ENCODE measurements at regions not wholly inside any gene's neighbourhood (a gene's known extent, or its start where the extent isn't known, plus 50 kb on each side); places are given as distances from the start of the nearest gene placed in this dataset.
"Not testable (repeated sequence)": the region's sequence is repeated elsewhere in the genome, so short reads cannot be mapped to it uniquely, and the experiment has no call there.

DNA sequence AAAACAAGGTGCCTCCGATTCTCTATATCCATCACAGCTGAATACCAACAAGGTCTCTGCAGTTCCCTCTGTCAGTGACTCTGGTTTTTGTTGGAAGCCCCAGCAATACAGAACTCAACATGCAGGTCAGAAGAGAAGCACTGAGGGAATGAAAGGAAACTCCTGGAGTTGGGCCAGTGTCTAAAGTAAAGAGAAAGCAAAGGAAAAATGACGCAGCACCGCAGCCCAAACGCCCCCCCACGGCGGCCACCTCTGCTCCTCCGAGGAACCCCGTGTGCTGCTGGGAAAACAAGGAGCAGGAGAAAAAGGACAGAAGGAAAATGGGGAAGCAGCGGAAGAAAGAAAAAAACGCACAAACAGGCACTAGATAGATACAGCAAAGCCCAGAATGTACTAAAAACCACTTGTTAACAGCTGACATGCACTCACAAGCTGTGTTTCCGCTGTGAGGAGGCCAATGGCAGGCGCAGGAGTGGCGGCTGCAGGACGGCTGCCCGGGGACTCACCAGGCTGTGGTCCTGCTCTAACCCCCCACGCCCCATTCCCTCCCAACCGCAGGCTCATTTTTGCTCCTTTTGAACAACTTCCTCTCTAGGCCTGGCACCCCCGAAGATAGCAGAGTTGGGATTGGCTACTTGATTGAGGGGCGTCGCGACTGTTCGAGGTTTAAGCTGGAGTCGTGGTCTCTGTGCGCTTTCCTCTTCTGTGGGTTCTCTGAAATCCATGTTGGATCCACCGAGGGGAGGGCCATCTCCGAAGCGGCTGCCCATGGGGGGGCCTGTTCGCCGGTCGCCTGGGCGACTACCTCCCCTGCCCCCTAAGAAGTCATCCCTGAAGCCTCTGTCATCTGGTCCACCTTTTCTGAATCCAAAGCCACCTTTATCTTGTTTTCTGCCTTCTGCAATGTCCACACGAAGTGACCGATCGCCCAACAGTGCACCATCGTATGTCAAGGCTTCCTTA is 204.8 kb downstream of the HIBADH start:
- not testable (repeated sequence) for H3K9me3 Mint-ChIP-seq, H3K4me3 Mint-ChIP-seq, H3K4me1 Mint-ChIP-seq, DNase-seq, H3K27ac Mint-ChIP-seq
- peaks cover 39% of the 10 kb centered on the region for H3K27me3 Mint-ChIP-seq
- ATAC-seq, result peak; percentile 64

DNA sequence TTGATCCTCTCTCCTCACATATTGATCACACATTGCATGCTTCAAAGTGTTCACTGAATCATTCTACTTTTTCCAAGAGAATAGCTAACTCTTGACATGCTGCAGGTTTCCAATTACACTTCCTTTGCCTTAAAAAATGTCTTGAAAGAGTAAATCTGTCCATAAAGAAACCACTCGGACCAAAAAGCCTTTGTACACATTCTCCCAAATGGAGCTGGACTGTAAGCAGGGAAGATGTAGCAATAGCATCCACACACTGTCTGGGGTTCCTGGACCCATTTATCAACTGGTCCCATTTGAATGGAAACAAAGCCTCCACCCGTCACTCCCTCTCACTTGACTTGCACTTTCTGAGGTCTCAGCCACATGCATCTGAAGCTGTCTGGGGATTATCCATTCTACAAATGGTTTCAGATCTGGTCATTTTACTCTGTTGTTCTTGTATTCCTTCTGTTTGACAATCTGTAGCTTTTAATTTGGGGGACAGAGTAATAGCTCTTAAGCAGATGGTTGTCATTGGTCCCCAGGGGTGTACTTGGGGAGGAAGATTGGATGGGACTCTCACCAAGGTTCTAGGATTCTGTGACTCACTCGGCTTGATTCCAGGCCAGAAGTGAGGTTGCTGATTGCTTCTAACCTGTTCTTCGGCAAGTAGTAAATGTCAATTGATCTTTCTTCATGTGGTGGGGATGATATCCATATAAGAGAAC is 203.5 kb downstream of the HIBADH start:
- DNase-seq (no peak), ATAC-seq (no peak)
- peaks cover 48% of the 10 kb centered on the region for H3K27me3 Mint-ChIP-seq
- H3K4me3 Mint-ChIP-seq, result no peak overlapping the region
- no peaks in the 10 kb centered on the region for H3K9me3 Mint-ChIP-seq
- no peaks in the 10 kb centered on the region for H3K4me1 Mint-ChIP-seq
- H3K27ac Mint-ChIP-seq, result no peak overlapping the region

DNA sequence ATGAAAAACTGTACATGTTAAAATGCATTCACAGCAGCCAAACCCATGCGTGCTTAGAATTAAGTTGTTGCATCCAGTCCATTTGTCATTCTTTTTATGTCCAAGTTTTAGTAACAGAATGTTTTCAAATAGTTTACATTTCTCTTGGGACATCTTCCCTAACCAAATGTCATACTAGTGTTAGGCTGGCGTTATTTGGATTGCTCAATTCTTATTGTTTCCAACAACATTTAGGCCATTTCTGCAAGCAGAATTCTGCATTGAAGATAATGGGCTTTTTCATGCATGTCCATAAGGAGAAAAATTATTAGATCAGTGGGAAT is 203.0 kb downstream of the HIBADH start:
- Mint-ChIP-seq H3K4me3 (no peak overlapping the region), H3K4me1 (no peaks in the 10 kb centered on the region), H3K9me3 (no peaks in the 10 kb centered on the region), H3K27me3 (peaks cover 48% of the 10 kb centered on the region), H3K27ac (no peak overlapping the region)
- no peak for DNase-seq
- no peak for ATAC-seq

GRCh38 chr7:27462575-27463270 is 200.0 kb downstream of the HIBADH start:
- Mint-ChIP-seq H3K9me3 (no peaks in the 10 kb centered on the region), H3K4me3 (no peak overlapping the region), H3K4me1 (no peaks in the 10 kb centered on the region), H3K27me3 (peaks cover 68% of the 10 kb centered on the region), H3K27ac (no peak overlapping the region)
- ATAC-seq (no peak), DNase-seq (no peak)

DNA sequence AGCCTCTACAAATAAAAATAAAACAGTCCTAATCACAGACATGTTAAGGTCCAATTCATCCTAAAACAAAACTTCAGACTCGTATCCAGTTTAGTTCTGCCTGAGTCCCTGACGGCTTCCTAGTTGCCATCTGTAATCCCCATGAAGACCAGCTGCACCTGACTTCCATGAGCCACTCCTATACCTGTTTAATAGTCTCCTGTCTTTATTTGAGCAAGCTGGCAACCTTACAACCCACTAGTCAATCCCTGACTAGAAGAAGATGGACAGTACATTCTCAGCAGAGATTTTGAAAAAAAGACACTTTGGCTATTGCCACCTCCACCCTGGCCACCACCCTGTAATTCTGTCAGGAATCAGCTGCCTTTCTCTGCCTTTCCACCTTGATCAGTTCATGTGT is 197.7 kb downstream of the HIBADH start:
- peaks cover 51% of the 10 kb centered on the region for H3K27me3 Mint-ChIP-seq
- no peaks in the 10 kb centered on the region for H3K9me3 Mint-ChIP-seq
- DNase-seq (no peak), ATAC-seq (no peak)
- H3K4me3 Mint-ChIP-seq, result no peak overlapping the region
- no peak overlapping the region for H3K27ac Mint-ChIP-seq
- H3K4me1 Mint-ChIP-seq, result no peaks in the 10 kb centered on the region

GRCh38 chr7:27466703-27467102 is 196.0 kb downstream of the HIBADH start:
- ATAC-seq, result no peak

GRCh38 chr7:27472043-27472442 is 190.6 kb downstream of the HIBADH start:
- no peak overlapping the region for H3K4me3 Mint-ChIP-seq
- DNase-seq (no peak), ATAC-seq (no peak)
- no peak overlapping the region for H3K27ac Mint-ChIP-seq
- H3K27me3 Mint-ChIP-seq, result peaks cover 6% of the 10 kb centered on the region
- no peaks in the 10 kb centered on the region for H3K4me1 Mint-ChIP-seq
- no peaks in the 10 kb centered on the region for H3K9me3 Mint-ChIP-seq

More at GRCh38 chr7:27466703-27467102, 196.0 kb downstream of the HIBADH start:
- H3K4me1 Mint-ChIP-seq, result no peaks in the 10 kb centered on the region
- H3K27ac Mint-ChIP-seq, result no peak overlapping the region
- no peaks in the 10 kb centered on the region for H3K9me3 Mint-ChIP-seq
- no peak overlapping the region for H3K4me3 Mint-ChIP-seq
- peaks cover 44% of the 10 kb centered on the region for H3K27me3 Mint-ChIP-seq
- no peak for DNase-seq
